ENCODE measurements at regions not wholly inside any gene's neighbourhood (a gene's known extent, or its start where the extent isn't known, plus 50 kb on each side); places are given as distances from the start of the nearest gene placed in this dataset.

GRCh38 chr1:239538239-239538988, 152.0 kb downstream of the CHRM3 start:
- DNase-seq (ENCODE audit: extremely low read depth, low read depth): no peak

- no peak for DNase-seq (ENCODE audit: extremely low read depth, low read depth)
Measured at GRCh38 chr1:239539051-239539450, 152.7 kb downstream of the CHRM3 start.

GRCh38 chr1:239539812-239540211, 153.4 kb downstream of the CHRM3 start:
- no peak for DNase-seq (ENCODE audit: extremely low read depth, low read depth)

GRCh38 chr1:239543873-239544272, 157.5 kb downstream of the CHRM3 start:
- no peak for DNase-seq (ENCODE audit: extremely low read depth, low read depth)

- DNase-seq (ENCODE audit: extremely low read depth, low read depth): no peak
Measured at GRCh38 chr1:239545466-239545865, 159.1 kb downstream of the CHRM3 start.

- no peak for DNase-seq (ENCODE audit: extremely low read depth, low read depth)
Measured at GRCh38 chr1:239547987-239548386, 161.6 kb downstream of the CHRM3 start.

- DNase-seq (ENCODE audit: extremely low read depth, low read depth): no peak
Measured at GRCh38 chr1:239550178-239550577, 163.8 kb downstream of the CHRM3 start.

GRCh38 chr1:239555350-239555749, 169.0 kb downstream of the CHRM3 start:
- no peak for DNase-seq (ENCODE audit: extremely low read depth, low read depth)

- DNase-seq (ENCODE audit: extremely low read depth, low read depth): no peak
Measured at GRCh38 chr1:239558559-239558958, 172.2 kb downstream of the CHRM3 start.

GRCh38 chr1:239558991-239559390, 172.6 kb downstream of the CHRM3 start:
- no peak for DNase-seq (ENCODE audit: extremely low read depth, low read depth)

- no peak for DNase-seq (ENCODE audit: extremely low read depth, low read depth)
Measured at GRCh38 chr1:239560921-239561320, 174.6 kb downstream of the CHRM3 start.

- DNase-seq (ENCODE audit: extremely low read depth, low read depth): no peak
Measured at GRCh38 chr1:239562095-239562494, 175.7 kb downstream of the CHRM3 start.

GRCh38 chr1:239563681-239564080, 177.3 kb downstream of the CHRM3 start:
- DNase-seq (ENCODE audit: extremely low read depth, low read depth): no peak

- no peak for DNase-seq (ENCODE audit: extremely low read depth, low read depth)
Measured at GRCh38 chr1:239566074-239566473, 179.7 kb downstream of the CHRM3 start.

- DNase-seq (ENCODE audit: extremely low read depth, low read depth): no peak
Measured at GRCh38 chr1:239570878-239571277, 184.5 kb downstream of the CHRM3 start.

- no peak for DNase-seq (ENCODE audit: extremely low read depth, low read depth)
Measured at GRCh38 chr1:239572183-239572582, 185.8 kb downstream of the CHRM3 start.

- no peak for DNase-seq (ENCODE audit: extremely low read depth, low read depth)
Measured at GRCh38 chr1:239574112-239574511, 187.7 kb downstream of the CHRM3 start.

GRCh38 chr1:239575113-239575512, 188.7 kb downstream of the CHRM3 start:
- DNase-seq (ENCODE audit: extremely low read depth, low read depth): no peak

GRCh38 chr1:239583536-239583935, 197.2 kb downstream of the CHRM3 start:
- DNase-seq (ENCODE audit: extremely low read depth, low read depth): no peak

GRCh38 chr1:239586128-239586527, 199.8 kb downstream of the CHRM3 start:
- no peak for DNase-seq (ENCODE audit: extremely low read depth, low read depth)

- no peak for DNase-seq (ENCODE audit: extremely low read depth, low read depth)
Measured at GRCh38 chr1:239587066-239587465, 200.7 kb downstream of the CHRM3 start.

- no peak for DNase-seq (ENCODE audit: extremely low read depth, low read depth)
Measured at GRCh38 chr1:239587574-239588369, 201.4 kb downstream of the CHRM3 start.
